Tibial nerve (tissue), 4 donors: ENCODE measurements at regions not wholly inside any gene's neighbourhood (a gene's known extent, or its start where the extent isn't known, plus 50 kb on each side); places are given as distances from the start of the nearest gene placed in this dataset.

Source experiments
- EP300 ChIP-seq, 2 donors: sonication (generic); formaldehyde crosslinking; IDR thresholded peaks; one replicate each; pipeline ENCODE4 v1.6.1; 2017; ENCODE audit warnings: antibody characterized with exemption in 2 of 2, mild to moderate bottlenecking in 1 of 2
- TF ChIP-seq, protein P1 (sequence below), 5 experiments: fragments of 200-600 bp in 3 of 5; fragments of 450-650 bp in 2 of 5; sonication (generic) in 3 of 5; IDR thresholded peaks; one replicate each; pipeline ENCODE4 v1.5.1; 2016 to 2019; ENCODE audit warnings: antibody characterized with exemption in 5 of 5, mild to moderate bottlenecking in 3 of 5, moderate library complexity in 2 of 5

- TF ChIP-seq, protein P1, sequence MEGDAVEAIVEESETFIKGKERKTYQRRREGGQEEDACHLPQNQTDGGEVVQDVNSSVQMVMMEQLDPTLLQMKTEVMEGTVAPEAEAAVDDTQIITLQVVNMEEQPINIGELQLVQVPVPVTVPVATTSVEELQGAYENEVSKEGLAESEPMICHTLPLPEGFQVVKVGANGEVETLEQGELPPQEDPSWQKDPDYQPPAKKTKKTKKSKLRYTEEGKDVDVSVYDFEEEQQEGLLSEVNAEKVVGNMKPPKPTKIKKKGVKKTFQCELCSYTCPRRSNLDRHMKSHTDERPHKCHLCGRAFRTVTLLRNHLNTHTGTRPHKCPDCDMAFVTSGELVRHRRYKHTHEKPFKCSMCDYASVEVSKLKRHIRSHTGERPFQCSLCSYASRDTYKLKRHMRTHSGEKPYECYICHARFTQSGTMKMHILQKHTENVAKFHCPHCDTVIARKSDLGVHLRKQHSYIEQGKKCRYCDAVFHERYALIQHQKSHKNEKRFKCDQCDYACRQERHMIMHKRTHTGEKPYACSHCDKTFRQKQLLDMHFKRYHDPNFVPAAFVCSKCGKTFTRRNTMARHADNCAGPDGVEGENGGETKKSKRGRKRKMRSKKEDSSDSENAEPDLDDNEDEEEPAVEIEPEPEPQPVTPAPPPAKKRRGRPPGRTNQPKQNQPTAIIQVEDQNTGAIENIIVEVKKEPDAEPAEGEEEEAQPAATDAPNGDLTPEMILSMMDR (IDR thresholded peaks at IDR 0.05): no peak
- TF ChIP-seq EP300 (IDR thresholded peaks at IDR 0.05): no peak
Observed at GRCh38 chr5:168048486-168048885, 243.0 kb upstream of the WWC1 start.
